ENCODE measurements at regions not wholly inside any gene's neighbourhood (a gene's known extent, or its start where the extent isn't known, plus 50 kb on each side); places are given as distances from the start of the nearest gene placed in this dataset.

GRCh38 chr2:217664761-217665160 lies 338.0 kb downstream of the TNS1 start:
- POLR2A ChIA-PET, result no interaction called here
- TF ChIP-seq BHLHE40 (IDR thresholded peaks at IDR 0.05; ENCODE audit: borderline replicate concordance) (no peak), ARNT (IDR thresholded peaks at IDR 0.05) (no peak), HDGF (IDR thresholded peaks at IDR 0.05; ENCODE audit: borderline replicate concordance) (no peak), TARDBP (IDR thresholded peaks at IDR 0.05) (no peak), CTBP1 (IDR thresholded peaks at IDR 0.05; ENCODE audit: borderline replicate concordance) (no peak), SP1 (IDR thresholded peaks at IDR 0.05) (no peak), NFRKB (IDR thresholded peaks at IDR 0.05) (no peak), ELF4 (IDR thresholded peaks at IDR 0.05) (no peak), ZNF384 (IDR thresholded peaks at IDR 0.05) (no peak), SUZ12 (IDR thresholded peaks at IDR 0.05) (no peak), LEF1 (IDR thresholded peaks at IDR 0.05; ENCODE audit: borderline replicate concordance) (no peak), FOXK2 (IDR thresholded peaks at IDR 0.05) (no peak), PKNOX1 (IDR thresholded peaks at IDR 0.05) (no peak)
- CTCF ChIA-PET, result interaction anchor here (1.4 kb wide), 1 partner anchor 14 kb away, joined by 5 read pairs; no protein-coding TSS in a partner anchor

GRCh38 chr2:217662984-217663602 lies 339.7 kb downstream of the TNS1 start:
- DNase-seq (ENCODE audit: extremely low spot score), result no peak

More at GRCh38 chr2:217664761-217665160, 338.0 kb downstream of the TNS1 start:
- DNase-seq (ENCODE audit: extremely low spot score), result no peak

GRCh38 chr2:217661378-217661777 lies 341.4 kb downstream of the TNS1 start:
- CTCF ChIA-PET, result no interaction called here
- DNase-seq (ENCODE audit: extremely low spot score), result no peak
- POLR2A ChIA-PET, result no interaction called here
- TF ChIP-seq FOXM1 (IDR thresholded peaks at IDR 0.05; ENCODE audit: borderline replicate concordance) (no peak), TARDBP (IDR thresholded peaks at IDR 0.05) (no peak), L3MBTL2 (conservative IDR thresholded peaks at IDR 0.05) (no peak), NFRKB (IDR thresholded peaks at IDR 0.05) (no peak)

More at GRCh38 chr2:217662984-217663602, 339.7 kb downstream of the TNS1 start:
- TF ChIP-seq NFRKB (IDR thresholded peaks at IDR 0.05) (no peak), PKNOX1 (IDR thresholded peaks at IDR 0.05) (no peak), BHLHE40 (IDR thresholded peaks at IDR 0.05; ENCODE audit: borderline replicate concordance) (no peak), FOXK2 (IDR thresholded peaks at IDR 0.05) (no peak), SUZ12 (IDR thresholded peaks at IDR 0.05) (no peak), CTBP1 (IDR thresholded peaks at IDR 0.05; ENCODE audit: borderline replicate concordance) (no peak), HDGF (IDR thresholded peaks at IDR 0.05; ENCODE audit: borderline replicate concordance) (no peak), ELF4 (IDR thresholded peaks at IDR 0.05) (no peak), SP1 (IDR thresholded peaks at IDR 0.05) (no peak), FOXA1 (IDR thresholded peaks at IDR 0.05) (no peak), ZNF384 (IDR thresholded peaks at IDR 0.05) (no peak), ARNT (IDR thresholded peaks at IDR 0.05) (no peak), TARDBP (IDR thresholded peaks at IDR 0.05) (no peak), LEF1 (IDR thresholded peaks at IDR 0.05; ENCODE audit: borderline replicate concordance) (no peak), L3MBTL2 (conservative IDR thresholded peaks at IDR 0.05) (no peak), FOXM1 (IDR thresholded peaks at IDR 0.05; ENCODE audit: borderline replicate concordance) (no peak)
- ChIA-PET CTCF (interaction anchor here (0.6 to 1.4 kb wide), 2 partner anchors 12 to 533 kb away, joined by 4 to 5 read pairs; no protein-coding TSS in a partner anchor), POLR2A (no interaction called here)

GRCh38 chr2:217660423-217660822 lies 342.4 kb downstream of the TNS1 start:
- ChIA-PET POLR2A (no interaction called here), CTCF (interaction anchor here (1.1 kb wide), 1 partner anchor 10 kb away, joined by 4 read pairs; no protein-coding TSS in a partner anchor)

GRCh38 chr2:217658806-217659205 lies 344.0 kb downstream of the TNS1 start:
- DNase-seq (ENCODE audit: extremely low spot score), result no peak
- ChIA-PET CTCF (no interaction called here), POLR2A (no interaction called here)
- TF ChIP-seq PKNOX1 (IDR thresholded peaks at IDR 0.05) (no peak), ELF4 (IDR thresholded peaks at IDR 0.05) (no peak), LEF1 (IDR thresholded peaks at IDR 0.05; ENCODE audit: borderline replicate concordance) (no peak), FOXA1 (IDR thresholded peaks at IDR 0.05) (no peak), NFRKB (IDR thresholded peaks at IDR 0.05) (no peak), CTBP1 (IDR thresholded peaks at IDR 0.05; ENCODE audit: borderline replicate concordance) (no peak), BHLHE40 (IDR thresholded peaks at IDR 0.05; ENCODE audit: borderline replicate concordance) (no peak), SUZ12 (IDR thresholded peaks at IDR 0.05) (no peak)

More at GRCh38 chr2:217660423-217660822, 342.4 kb downstream of the TNS1 start:
- no peak for DNase-seq (ENCODE audit: extremely low spot score)
- TF ChIP-seq LEF1 (IDR thresholded peaks at IDR 0.05; ENCODE audit: borderline replicate concordance) (no peak), FOXA1 (IDR thresholded peaks at IDR 0.05) (no peak), CTBP1 (IDR thresholded peaks at IDR 0.05; ENCODE audit: borderline replicate concordance) (no peak), PKNOX1 (IDR thresholded peaks at IDR 0.05) (no peak), BHLHE40 (IDR thresholded peaks at IDR 0.05; ENCODE audit: borderline replicate concordance) (no peak), NFRKB (IDR thresholded peaks at IDR 0.05) (no peak), SP1 (IDR thresholded peaks at IDR 0.05) (no peak), ARNT (IDR thresholded peaks at IDR 0.05) (no peak), TARDBP (IDR thresholded peaks at IDR 0.05) (no peak), SUZ12 (IDR thresholded peaks at IDR 0.05) (no peak), L3MBTL2 (conservative IDR thresholded peaks at IDR 0.05) (no peak), ELF4 (IDR thresholded peaks at IDR 0.05) (no peak)

GRCh38 chr2:217657252-217657651 lies 345.5 kb downstream of the TNS1 start:
- TF ChIP-seq FOXA1 (IDR thresholded peaks at IDR 0.05), result no peak
- no peak for TF ChIP-seq PKNOX1 (IDR thresholded peaks at IDR 0.05)
- TF ChIP-seq HDGF (IDR thresholded peaks at IDR 0.05; ENCODE audit: borderline replicate concordance), result no peak
- no peak for TF ChIP-seq ELF4 (IDR thresholded peaks at IDR 0.05)
- TF ChIP-seq TARDBP (IDR thresholded peaks at IDR 0.05), result no peak
- TF ChIP-seq SUZ12 (IDR thresholded peaks at IDR 0.05), result no peak
- TF ChIP-seq CTBP1 (IDR thresholded peaks at IDR 0.05; ENCODE audit: borderline replicate concordance), result no peak
- no peak for TF ChIP-seq SP1 (IDR thresholded peaks at IDR 0.05)
- TF ChIP-seq NFRKB (IDR thresholded peaks at IDR 0.05), result no peak
- no peak for TF ChIP-seq ARNT (IDR thresholded peaks at IDR 0.05)
- TF ChIP-seq FOXM1 (IDR thresholded peaks at IDR 0.05; ENCODE audit: borderline replicate concordance), result no peak
- TF ChIP-seq FOXK2 (IDR thresholded peaks at IDR 0.05), result no peak
- TF ChIP-seq ZNF384 (IDR thresholded peaks at IDR 0.05), result no peak
- no peak for TF ChIP-seq L3MBTL2 (conservative IDR thresholded peaks at IDR 0.05)
- no peak for TF ChIP-seq BHLHE40 (IDR thresholded peaks at IDR 0.05; ENCODE audit: borderline replicate concordance)
- POLR2A ChIA-PET, result no interaction called here
- no peak for DNase-seq (ENCODE audit: extremely low spot score)
- CTCF ChIA-PET, result no interaction called here

Data from HEK293T (cell line).